Brain microvascular endothelial cell (primary cell): ENCODE measurements at regions not wholly inside any gene's neighbourhood (a gene's known extent, or its start where the extent isn't known, plus 50 kb on each side); places are given as distances from the start of the nearest gene placed in this dataset.

ENCODE experiments used
- DNase-seq: peaks from one replicate; pipeline ENCODE4 v3.0.0-alpha.2; 2020
- H3K27ac ChIP-seq: fragments of 250-450 bp; sonication (Bioruptor Pico); 2 replicates; pipeline ENCODE4 v1.5.1; 2020; ENCODE audit warnings: mild to moderate bottlenecking, moderate library complexity
- H3K27me3 ChIP-seq: fragments of 250-450 bp; sonication (Bioruptor Pico); replicated peaks from 2 replicates; pipeline ENCODE4 v1.5.1; 2020; ENCODE audit warnings: mild to moderate bottlenecking
- H3K36me3 ChIP-seq: fragments of 250-450 bp; sonication (Bioruptor Pico); replicated peaks from 2 replicates; pipeline ENCODE4 v1.5.1; 2020; ENCODE audit warnings: mild to moderate bottlenecking
- H3K4me3 ChIP-seq: 2 replicates; pipeline ENCODE4 v1.5.1; 2011; ENCODE audit warnings: low read depth, mild to moderate bottlenecking, control low read depth, low read length, moderate library complexity
- in situ Hi-C: cut with HindIII; loops from 2 replicates; pipeline ENCODE4 v1.10.0; 2017; ENCODE audit warnings: low sequenced_read_pairs, low pct_ligation_motif_present
- TF ChIP-seq, protein P1 (sequence below): IDR thresholded peaks from 2 replicates; pipeline ENCODE4 v1.5.1; 2011; ENCODE audit warnings: low read depth, mild to moderate bottlenecking, moderate library complexity, low read length, control low read depth, inconsistent platforms; ENCODE audit errors: missing control alignments

- TF ChIP-seq, protein P1, sequence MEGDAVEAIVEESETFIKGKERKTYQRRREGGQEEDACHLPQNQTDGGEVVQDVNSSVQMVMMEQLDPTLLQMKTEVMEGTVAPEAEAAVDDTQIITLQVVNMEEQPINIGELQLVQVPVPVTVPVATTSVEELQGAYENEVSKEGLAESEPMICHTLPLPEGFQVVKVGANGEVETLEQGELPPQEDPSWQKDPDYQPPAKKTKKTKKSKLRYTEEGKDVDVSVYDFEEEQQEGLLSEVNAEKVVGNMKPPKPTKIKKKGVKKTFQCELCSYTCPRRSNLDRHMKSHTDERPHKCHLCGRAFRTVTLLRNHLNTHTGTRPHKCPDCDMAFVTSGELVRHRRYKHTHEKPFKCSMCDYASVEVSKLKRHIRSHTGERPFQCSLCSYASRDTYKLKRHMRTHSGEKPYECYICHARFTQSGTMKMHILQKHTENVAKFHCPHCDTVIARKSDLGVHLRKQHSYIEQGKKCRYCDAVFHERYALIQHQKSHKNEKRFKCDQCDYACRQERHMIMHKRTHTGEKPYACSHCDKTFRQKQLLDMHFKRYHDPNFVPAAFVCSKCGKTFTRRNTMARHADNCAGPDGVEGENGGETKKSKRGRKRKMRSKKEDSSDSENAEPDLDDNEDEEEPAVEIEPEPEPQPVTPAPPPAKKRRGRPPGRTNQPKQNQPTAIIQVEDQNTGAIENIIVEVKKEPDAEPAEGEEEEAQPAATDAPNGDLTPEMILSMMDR = no peak
- Histone ChIP-seq H3K27ac (no peak overlapping the region), H3K4me3 (no peak overlapping the region), H3K27me3 (no peaks in the 10 kb centered on the region), H3K36me3 (no peaks in the 10 kb centered on the region)
- in situ Hi-C loops = no loop called here
- peak; percentile 28 for DNase-seq
These were observed 247.1 kb downstream of the BCOR start for GRCh38 chrX:39850630-39851152.

DNA sequence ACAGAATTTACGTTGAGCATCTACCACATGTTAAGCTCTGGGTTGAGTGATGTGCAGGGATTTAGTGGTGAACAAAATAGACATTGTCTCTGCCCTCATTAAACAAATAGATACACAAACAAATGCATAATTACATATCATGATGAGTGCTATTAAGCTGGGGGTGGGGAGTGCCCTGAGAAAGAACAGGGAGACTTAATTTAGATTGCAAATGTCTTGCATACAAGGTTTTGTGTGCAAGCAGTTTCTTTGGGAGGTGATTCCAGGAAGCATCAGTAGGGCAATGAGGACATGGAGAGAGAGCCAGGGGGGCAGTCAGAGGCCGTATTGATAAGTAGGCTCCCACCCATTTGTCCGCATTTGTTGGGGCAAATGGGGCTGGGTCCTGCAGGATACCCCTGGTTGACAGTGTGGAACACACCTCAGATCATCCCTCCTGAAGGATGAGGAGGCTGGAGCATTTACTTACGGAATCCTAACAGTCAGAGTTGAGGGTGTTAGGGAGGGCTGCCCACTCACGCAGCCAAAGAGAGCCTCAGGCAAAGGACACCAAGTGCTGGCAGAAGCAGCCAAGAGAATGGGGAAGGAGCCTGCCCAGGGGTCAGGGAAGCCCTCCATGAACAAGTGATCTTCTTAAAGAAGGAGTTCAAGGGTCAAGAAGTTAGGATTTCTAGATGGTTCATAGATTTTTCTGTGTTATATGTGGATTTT, 245.9 kb downstream of the BCOR start:
- Histone ChIP-seq H3K36me3 (no peaks in the 10 kb centered on the region), H3K27me3 (no peaks in the 10 kb centered on the region), H3K4me3 (no peak overlapping the region), H3K27ac (no peak overlapping the region)
- no peak for DNase-seq
- in situ Hi-C loops = no loop called here
- TF ChIP-seq, protein P1 = no peak

GRCh38 chrX:39852491-39852890, 245.3 kb downstream of the BCOR start:
- TF ChIP-seq, protein P1 = no peak

DNA sequence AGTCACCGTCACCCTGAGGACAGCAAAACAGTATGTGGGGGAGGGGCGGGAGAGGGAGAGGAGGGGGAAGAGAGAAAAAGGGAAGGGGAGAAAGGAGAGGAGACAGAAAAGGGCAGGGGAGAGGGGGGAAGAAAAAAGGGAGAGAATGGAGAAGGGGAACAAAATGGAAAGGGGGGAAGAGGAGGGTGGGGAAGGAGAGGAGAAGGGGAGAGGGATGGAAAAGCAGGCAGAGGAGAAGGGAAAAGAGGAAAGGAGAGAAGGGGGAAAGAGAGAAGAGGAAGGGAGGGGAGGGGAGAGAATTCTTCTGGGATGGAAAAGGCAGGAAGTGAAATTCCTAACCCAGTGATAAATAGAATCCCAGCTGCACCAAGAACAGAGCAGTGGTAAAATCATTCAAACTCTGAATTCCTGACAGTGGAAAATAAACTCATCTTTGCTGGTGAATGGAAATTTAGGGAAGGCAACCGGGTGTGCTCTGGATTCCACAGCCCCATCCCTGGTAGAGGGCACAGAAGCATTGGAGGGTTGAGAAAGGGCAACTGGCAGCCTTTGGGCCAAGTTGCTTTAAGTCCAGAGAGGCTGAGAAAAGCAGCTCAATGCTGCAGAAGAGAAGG, 244.2 kb downstream of the BCOR start:
- no peaks in the 10 kb centered on the region for H3K27me3 ChIP-seq
- no peak overlapping the region for H3K4me3 ChIP-seq
- in situ Hi-C loops = no loop called here
- no peaks in the 10 kb centered on the region for H3K36me3 ChIP-seq
- DNase-seq = no peak
- TF ChIP-seq, protein P1 = no peak
- no peak overlapping the region for H3K27ac ChIP-seq

More at GRCh38 chrX:39852491-39852890, 245.3 kb downstream of the BCOR start:
- in situ Hi-C loops = no loop called here
- no peak for DNase-seq
- Histone ChIP-seq H3K27me3 (no peaks in the 10 kb centered on the region), H3K4me3 (no peak overlapping the region), H3K27ac (no peak overlapping the region), H3K36me3 (no peaks in the 10 kb centered on the region)

- in situ Hi-C loops = no loop called here
- Histone ChIP-seq H3K36me3 (no peaks in the 10 kb centered on the region), H3K4me3 (no peak overlapping the region), H3K27me3 (no peaks in the 10 kb centered on the region), H3K27ac (no peak overlapping the region)
- DNase-seq = no peak
- TF ChIP-seq, protein P1 = no peak
These were observed 242.7 kb downstream of the BCOR start for GRCh38 chrX:39854772-39855747.
